MG63 (cell line): ENCODE measurements at regions not wholly inside any gene's neighbourhood (a gene's known extent, or its start where the extent isn't known, plus 50 kb on each side); places are given as distances from the start of the nearest gene placed in this dataset.

Source experiments
- DNase-seq: peaks from one replicate; pipeline ENCODE4 v3.0.0-alpha.2; 2020
- H3K27me3 ChIP-seq: fragments of 250-450 bp; sonication (Bioruptor Pico); 2 replicates; pipeline ENCODE4 v1.5.1; 2020; ENCODE audit warnings: mild to moderate bottlenecking, moderate library complexity
- H3K36me3 ChIP-seq: fragments of 250-450 bp; sonication (Bioruptor Pico); 2 replicates; pipeline ENCODE4 v1.5.1; 2020; ENCODE audit warnings: mild to moderate bottlenecking, moderate library complexity
- H3K4me3 ChIP-seq: fragments of 250-450 bp; sonication (Bioruptor Pico); 2 replicates; pipeline ENCODE4 v1.5.1; 2020; ENCODE audit warnings: mild to moderate bottlenecking, moderate library complexity
- H3K9me3 ChIP-seq: fragments of 250-450 bp; sonication (Bioruptor Pico); 2 replicates; pipeline ENCODE4 v1.5.1; 2020; ENCODE audit warnings: mild to moderate bottlenecking, moderate library complexity

DNA sequence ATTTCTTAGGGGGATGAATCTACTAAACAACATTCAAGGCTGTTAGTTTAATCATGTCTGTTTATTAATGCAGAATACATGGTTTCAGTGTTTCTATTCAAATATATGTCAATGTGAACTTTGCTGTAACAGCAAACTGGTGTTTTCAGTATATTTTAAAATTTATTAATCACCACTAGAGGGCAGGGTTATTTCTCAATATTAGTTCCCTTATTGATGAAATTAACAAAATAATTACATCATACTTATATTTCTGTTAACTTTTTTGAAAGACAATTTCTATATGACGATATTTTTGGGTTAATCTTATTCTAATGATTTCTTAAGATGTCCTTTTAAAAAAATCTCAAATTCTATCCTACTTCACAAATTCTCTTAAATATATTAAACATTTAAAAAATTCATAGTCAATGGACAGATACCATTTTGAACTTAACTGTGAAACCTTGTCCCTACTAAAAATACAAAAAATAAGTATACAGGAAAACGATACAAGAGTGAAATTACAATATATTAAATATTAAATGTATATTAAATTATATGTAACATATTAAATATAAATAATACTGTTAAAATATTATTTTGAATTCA is 1034.1 kb upstream of the PRMT6 start:
- Histone ChIP-seq H3K36me3 (no peaks in the 10 kb centered on the region), H3K9me3 (no peaks in the 10 kb centered on the region), H3K4me3 (no peak overlapping the region), H3K27me3 (no peaks in the 10 kb centered on the region)
- DNase-seq, result no peak

DNA sequence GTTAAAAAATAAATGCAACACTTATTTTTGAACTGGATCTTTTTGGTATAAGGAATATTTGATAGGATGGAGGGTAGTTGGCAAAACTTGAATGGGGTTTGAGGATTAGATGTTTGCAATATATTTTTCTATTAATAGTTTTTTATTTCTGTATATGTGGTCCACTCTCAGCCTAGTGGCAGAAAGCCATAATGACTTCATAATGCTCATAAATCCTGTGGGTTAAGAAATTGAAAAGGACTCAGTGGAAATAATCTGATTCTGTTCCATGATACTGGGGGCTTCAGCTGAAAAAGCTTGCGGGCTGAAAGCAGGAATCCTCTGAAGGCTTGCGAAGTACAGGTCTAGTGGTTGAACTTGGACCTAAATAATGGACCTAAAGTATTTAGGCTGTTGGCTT is 1028.6 kb upstream of the PRMT6 start:
- Histone ChIP-seq H3K4me3 (no peak overlapping the region), H3K9me3 (no peaks in the 10 kb centered on the region), H3K36me3 (no peaks in the 10 kb centered on the region), H3K27me3 (no peaks in the 10 kb centered on the region)
- DNase-seq, result no peak

GRCh38 chr1:106037526-106037925 is 1018.9 kb upstream of the PRMT6 start:
- Histone ChIP-seq H3K36me3 (no peaks in the 10 kb centered on the region), H3K27me3 (no peaks in the 10 kb centered on the region), H3K9me3 (no peaks in the 10 kb centered on the region), H3K4me3 (no peak overlapping the region)
- no peak for DNase-seq

DNA sequence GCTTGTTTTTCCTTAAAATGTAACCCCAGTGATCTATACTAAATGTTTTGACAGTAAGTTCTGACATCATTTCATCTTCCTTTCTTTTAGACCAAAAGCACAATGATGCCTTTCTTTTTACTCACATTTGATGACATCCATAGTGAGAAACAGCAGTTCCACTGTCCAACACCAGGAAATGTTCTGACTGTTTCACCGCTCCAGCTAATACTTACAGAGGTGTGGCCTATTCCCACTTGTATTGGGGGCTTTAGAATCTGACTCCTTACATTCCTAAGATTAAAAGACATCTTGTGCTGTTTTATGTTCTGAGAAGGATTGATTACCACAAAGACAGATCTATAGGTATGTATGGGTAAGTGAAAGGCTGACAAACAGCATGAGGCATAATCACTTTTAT is 1018.2 kb upstream of the PRMT6 start:
- no peak for DNase-seq
- Histone ChIP-seq H3K36me3 (no peaks in the 10 kb centered on the region), H3K9me3 (no peaks in the 10 kb centered on the region), H3K4me3 (no peak overlapping the region), H3K27me3 (no peaks in the 10 kb centered on the region)

- no peak overlapping the region for H3K4me3 ChIP-seq
- no peak for DNase-seq
- no peaks in the 10 kb centered on the region for H3K27me3 ChIP-seq
- H3K9me3 ChIP-seq, result no peaks in the 10 kb centered on the region
- H3K36me3 ChIP-seq, result no peaks in the 10 kb centered on the region
Measured at GRCh38 chr1:106043971-106044370, 1012.5 kb upstream of the PRMT6 start.

DNA sequence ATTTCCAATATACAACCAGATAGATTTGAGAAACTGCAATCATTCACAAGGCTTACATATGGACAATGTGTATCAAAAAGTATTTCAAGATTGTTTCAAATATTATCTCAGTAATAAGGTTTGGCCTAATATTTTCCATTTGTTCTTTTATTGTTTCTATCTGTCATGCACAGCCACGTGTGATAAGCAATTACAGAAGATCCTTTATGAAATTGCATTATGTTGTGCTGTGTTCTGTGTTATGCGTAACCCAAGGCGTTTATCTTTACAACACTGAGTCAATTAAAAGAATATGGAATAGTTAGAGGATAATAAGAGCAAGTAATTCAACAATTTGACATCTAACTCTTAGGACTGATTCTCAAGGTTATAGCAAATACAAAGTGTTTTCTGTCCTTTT is 1009.3 kb upstream of the PRMT6 start:
- H3K4me3 ChIP-seq, result no peak overlapping the region

DNA sequence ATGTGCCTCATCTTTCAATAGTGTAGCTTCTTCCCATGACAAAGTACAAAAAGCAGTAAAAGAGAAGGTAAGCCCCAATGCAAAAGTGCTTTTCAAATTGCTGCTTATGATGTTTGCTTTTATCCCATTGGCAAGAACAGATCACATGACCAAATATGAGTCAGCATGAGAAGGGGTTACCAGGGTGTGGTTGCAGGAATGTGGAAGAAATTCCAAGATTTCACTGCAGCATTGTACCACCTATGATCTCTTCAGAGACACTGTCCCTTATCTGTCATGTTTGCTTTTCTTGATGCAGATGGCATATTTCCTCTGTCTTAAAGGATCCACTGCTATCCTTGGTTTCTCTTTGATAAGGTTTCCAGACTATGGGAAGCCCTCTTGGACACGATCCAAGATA is 1006.9 kb upstream of the PRMT6 start:
- no peaks in the 10 kb centered on the region for H3K27me3 ChIP-seq
- no peaks in the 10 kb centered on the region for H3K36me3 ChIP-seq
- no peaks in the 10 kb centered on the region for H3K9me3 ChIP-seq
- no peak overlapping the region for H3K4me3 ChIP-seq
- DNase-seq, result no peak

More for the DNA sequence above, 1009.3 kb upstream of the PRMT6 start:
- DNase-seq, result no peak
- H3K27me3 ChIP-seq, result no peaks in the 10 kb centered on the region
- no peaks in the 10 kb centered on the region for H3K9me3 ChIP-seq
- no peaks in the 10 kb centered on the region for H3K36me3 ChIP-seq

DNA sequence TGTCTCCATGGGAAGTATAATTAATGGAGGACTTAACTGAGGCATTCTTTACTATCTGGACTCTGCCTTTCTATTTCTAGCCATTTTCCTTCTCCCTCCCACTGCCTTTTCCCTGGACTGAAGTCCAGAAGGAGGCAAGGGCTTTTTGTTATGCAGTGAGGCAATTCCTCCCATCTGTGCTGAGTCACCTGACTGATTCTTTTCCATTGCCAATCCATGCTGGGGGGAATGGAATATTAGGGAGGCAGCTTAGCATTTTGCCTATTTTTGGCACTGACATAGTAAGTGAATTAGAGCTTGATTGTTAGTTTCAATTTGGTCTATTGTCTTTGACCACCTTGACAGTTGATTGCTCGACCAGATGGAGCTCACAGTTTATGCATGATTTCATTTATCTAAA is 1000.6 kb upstream of the PRMT6 start:
- DNase-seq, result no peak
- no peaks in the 10 kb centered on the region for H3K27me3 ChIP-seq
- H3K9me3 ChIP-seq, result no peaks in the 10 kb centered on the region
- H3K36me3 ChIP-seq, result no peaks in the 10 kb centered on the region
- no peak overlapping the region for H3K4me3 ChIP-seq

GRCh38 chr1:106061586-106062495 is 994.6 kb upstream of the PRMT6 start:
- H3K36me3 ChIP-seq, result no peaks in the 10 kb centered on the region
- H3K4me3 ChIP-seq, result no peak overlapping the region
- no peaks in the 10 kb centered on the region for H3K9me3 ChIP-seq
- no peaks in the 10 kb centered on the region for H3K27me3 ChIP-seq
- DNase-seq, result no peak

GRCh38 chr1:106063510-106063909 is 993.0 kb upstream of the PRMT6 start:
- no peak for DNase-seq
- H3K27me3 ChIP-seq, result no peaks in the 10 kb centered on the region
- no peak overlapping the region for H3K4me3 ChIP-seq
- no peaks in the 10 kb centered on the region for H3K36me3 ChIP-seq
- H3K9me3 ChIP-seq, result no peaks in the 10 kb centered on the region

DNA sequence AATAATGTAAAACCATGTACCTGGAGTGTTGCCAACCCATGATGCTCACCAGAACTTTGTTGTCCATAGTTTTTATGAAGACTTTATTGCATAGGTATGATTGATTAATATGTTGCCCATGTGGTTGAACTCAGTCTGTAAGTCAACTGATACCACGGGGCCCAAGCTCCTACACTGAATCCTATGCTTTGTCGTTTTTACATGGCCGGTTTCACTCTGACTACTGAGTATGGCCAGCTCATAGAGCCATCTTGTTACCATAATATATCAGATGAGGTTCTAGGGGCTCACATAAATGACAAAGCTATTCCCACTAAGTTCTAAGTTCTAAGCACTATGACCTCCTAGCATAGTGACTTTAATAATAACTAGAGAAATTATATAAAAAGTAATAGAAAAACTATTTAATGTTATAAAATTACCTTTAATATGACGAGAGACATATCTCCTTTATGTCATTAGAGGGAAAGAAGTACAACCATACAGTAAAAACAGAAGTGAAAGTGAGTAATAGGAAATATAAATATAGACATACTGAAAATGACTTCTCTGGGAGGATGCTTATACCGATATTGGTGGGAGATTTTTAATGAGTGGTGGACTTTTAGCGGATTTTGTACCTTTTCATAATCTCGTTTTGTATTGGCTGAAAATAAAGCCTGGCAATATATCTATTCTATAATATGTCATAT is 983.4 kb upstream of the PRMT6 start:
- Histone ChIP-seq H3K4me3 (no peak overlapping the region), H3K9me3 (no peaks in the 10 kb centered on the region), H3K27me3 (no peaks in the 10 kb centered on the region), H3K36me3 (no peaks in the 10 kb centered on the region)
- no peak for DNase-seq

GRCh38 chr1:106080608-106081325 is 975.7 kb upstream of the PRMT6 start:
- Histone ChIP-seq H3K27me3 (no peaks in the 10 kb centered on the region), H3K9me3 (no peaks in the 10 kb centered on the region), H3K4me3 (no peak overlapping the region), H3K36me3 (no peaks in the 10 kb centered on the region)
- no peak for DNase-seq

DNA sequence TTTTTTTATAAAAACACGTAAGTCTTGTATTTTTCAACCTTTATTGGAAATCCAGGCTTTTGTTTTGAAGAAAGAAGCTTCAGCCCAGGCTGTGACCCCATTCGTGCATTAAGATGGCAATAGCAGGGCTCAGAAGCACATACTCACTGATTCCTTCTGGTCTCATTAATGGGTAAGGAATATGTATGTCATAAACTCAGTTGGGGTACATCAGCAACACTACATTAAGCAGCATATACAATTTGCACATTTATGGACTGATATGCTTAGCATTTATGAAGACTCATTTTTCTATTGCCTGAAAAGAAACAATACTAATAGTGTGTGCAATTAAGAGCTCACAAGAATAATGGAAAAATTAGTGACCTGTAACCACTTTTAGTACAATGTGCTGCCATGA is 945.4 kb upstream of the PRMT6 start:
- H3K4me3 ChIP-seq, result no peak overlapping the region
- H3K27me3 ChIP-seq, result no peaks in the 10 kb centered on the region
- H3K9me3 ChIP-seq, result no peaks in the 10 kb centered on the region
- no peak for DNase-seq
- H3K36me3 ChIP-seq, result no peaks in the 10 kb centered on the region

DNA sequence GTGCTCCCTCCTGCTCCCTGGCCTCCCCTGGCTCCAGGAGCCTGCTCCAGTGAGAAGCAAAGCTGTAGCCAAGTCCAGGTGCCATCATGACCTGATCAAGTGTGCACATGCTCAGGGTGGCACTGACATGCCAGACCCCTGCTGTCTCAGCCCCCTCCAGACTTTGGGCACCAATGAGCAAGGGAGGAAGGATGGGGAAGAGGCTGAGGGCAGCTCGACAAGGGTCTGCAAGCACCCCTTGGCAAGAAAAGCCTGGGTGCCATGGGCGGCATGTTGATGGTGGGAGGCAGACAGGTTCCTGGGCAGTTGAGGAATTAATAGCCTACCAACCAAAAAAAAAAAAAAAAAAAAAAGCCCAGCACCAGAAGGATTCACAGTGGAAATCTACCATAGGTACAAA is 942.6 kb upstream of the PRMT6 start:
- no peaks in the 10 kb centered on the region for H3K9me3 ChIP-seq
- no peak overlapping the region for H3K4me3 ChIP-seq
- no peak for DNase-seq
- no peaks in the 10 kb centered on the region for H3K36me3 ChIP-seq
- H3K27me3 ChIP-seq, result no peaks in the 10 kb centered on the region

GRCh38 chr1:106120789-106121188 is 935.7 kb upstream of the PRMT6 start:
- Histone ChIP-seq H3K4me3 (no peak overlapping the region), H3K9me3 (no peaks in the 10 kb centered on the region), H3K27me3 (no peaks in the 10 kb centered on the region), H3K36me3 (no peaks in the 10 kb centered on the region)
- DNase-seq, result no peak

DNA sequence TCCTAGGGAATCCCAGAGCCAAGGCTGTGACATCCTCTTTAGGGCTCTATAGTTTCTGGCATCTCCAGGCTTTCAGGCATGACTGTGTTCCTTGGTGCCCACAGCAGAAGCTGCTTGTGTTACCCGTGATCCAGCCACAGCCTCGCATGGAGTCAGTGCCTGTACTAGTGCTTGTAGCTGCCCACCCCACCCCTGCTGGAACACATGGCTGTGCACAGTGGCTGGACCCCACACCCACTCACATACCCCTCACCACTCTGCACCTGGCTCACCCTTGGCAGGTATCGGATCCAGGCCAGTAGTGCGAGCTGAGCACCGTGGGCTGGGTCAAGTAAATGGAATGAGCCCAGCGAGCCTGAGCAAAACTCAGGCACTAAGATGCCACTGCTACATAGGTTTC is 934.7 kb upstream of the PRMT6 start:
- Histone ChIP-seq H3K4me3 (no peak overlapping the region), H3K36me3 (no peaks in the 10 kb centered on the region), H3K27me3 (no peaks in the 10 kb centered on the region), H3K9me3 (no peaks in the 10 kb centered on the region)
- no peak for DNase-seq

- Histone ChIP-seq H3K4me3 (no peak overlapping the region), H3K27me3 (no peaks in the 10 kb centered on the region), H3K9me3 (no peaks in the 10 kb centered on the region), H3K36me3 (no peaks in the 10 kb centered on the region)
- no peak for DNase-seq
Measured at GRCh38 chr1:106134561-106134960, 921.9 kb upstream of the PRMT6 start.
